GM23338 (cell line): ENCODE measurements at regions not wholly inside any gene's neighbourhood (a gene's known extent, or its start where the extent isn't known, plus 50 kb on each side); places are given as distances from the start of the nearest gene placed in this dataset.

ENCODE experiments used
- CREB1 ChIP-seq: fragments of 250-450 bp; sonication (Bioruptor Pico); IDR thresholded peaks from 2 replicates; pipeline ENCODE4 v1.5.0; 2020; ENCODE audit warnings: low read depth, mild to moderate bottlenecking, moderate library complexity
- EZH2 ChIP-seq: fragments of 200-600 bp; sonication (generic); IDR thresholded peaks from one replicate; pipeline ENCODE4 v1.8.0; 2017; ENCODE audit warnings: antibody characterized with exemption, mild to moderate bottlenecking, low read depth; ENCODE audit not compliant: unreplicated experiment
- EZH2phosphoT487 ChIP-seq: fragments of 200-600 bp; sonication (generic); IDR thresholded peaks from one replicate; pipeline ENCODE4 v1.8.1; 2018; ENCODE audit warnings: antibody characterized with exemption; ENCODE audit not compliant: unreplicated experiment
- JUNB ChIP-seq: IDR thresholded peaks from one replicate; pipeline ENCODE4 v1.6.1; 2016; ENCODE audit warnings: antibody characterized with exemption; ENCODE audit not compliant: unreplicated experiment
- NANOG ChIP-seq: IDR thresholded peaks from 2 replicates; pipeline ENCODE4 v1.6.1; 2016; ENCODE audit warnings: antibody characterized with exemption, borderline replicate concordance
- POLR2AphosphoS5 ChIP-seq: IDR thresholded peaks from 2 replicates; pipeline ENCODE4 v1.6.1; 2016; ENCODE audit warnings: antibody characterized with exemption, low read depth
- ZNF114 ChIP-seq: fragments of 250-450 bp; sonication (Bioruptor Pico); IDR thresholded peaks from 2 replicates; pipeline ENCODE4 v1.5.0; 2020; ENCODE audit warnings: mild to moderate bottlenecking, moderate library complexity
- TF ChIP-seq, protein P1 (sequence below), 2 experiments: fragments of 200-600 bp in 1 of 2; sonication (generic) in 1 of 2; conservative IDR thresholded peaks; 2 replicates each; pipeline versions ENCODE4 v1.5.1 to v1.6.1; 2016 to 2017; ENCODE audit warnings: antibody characterized with exemption in 2 of 2, low read depth in 2 of 2, mild to moderate bottlenecking in 2 of 2, moderate library complexity in 1 of 2
- TF ChIP-seq, protein P2 (sequence below): IDR thresholded peaks from one replicate; pipeline ENCODE4 v1.6.1; 2018; ENCODE audit warnings: antibody characterized with exemption; ENCODE audit not compliant: unreplicated experiment
- TF ChIP-seq, protein P3 (sequence below): IDR thresholded peaks from 2 replicates; pipeline ENCODE4 v1.6.1; 2016; ENCODE audit warnings: antibody characterized with exemption
- TF ChIP-seq, protein P4 (sequence below): fragments of 250-450 bp; sonication (Bioruptor Pico); IDR thresholded peaks from 2 replicates; pipeline ENCODE4 v1.5.0; 2020; ENCODE audit warnings: mild to moderate bottlenecking, moderate library complexity

DNA sequence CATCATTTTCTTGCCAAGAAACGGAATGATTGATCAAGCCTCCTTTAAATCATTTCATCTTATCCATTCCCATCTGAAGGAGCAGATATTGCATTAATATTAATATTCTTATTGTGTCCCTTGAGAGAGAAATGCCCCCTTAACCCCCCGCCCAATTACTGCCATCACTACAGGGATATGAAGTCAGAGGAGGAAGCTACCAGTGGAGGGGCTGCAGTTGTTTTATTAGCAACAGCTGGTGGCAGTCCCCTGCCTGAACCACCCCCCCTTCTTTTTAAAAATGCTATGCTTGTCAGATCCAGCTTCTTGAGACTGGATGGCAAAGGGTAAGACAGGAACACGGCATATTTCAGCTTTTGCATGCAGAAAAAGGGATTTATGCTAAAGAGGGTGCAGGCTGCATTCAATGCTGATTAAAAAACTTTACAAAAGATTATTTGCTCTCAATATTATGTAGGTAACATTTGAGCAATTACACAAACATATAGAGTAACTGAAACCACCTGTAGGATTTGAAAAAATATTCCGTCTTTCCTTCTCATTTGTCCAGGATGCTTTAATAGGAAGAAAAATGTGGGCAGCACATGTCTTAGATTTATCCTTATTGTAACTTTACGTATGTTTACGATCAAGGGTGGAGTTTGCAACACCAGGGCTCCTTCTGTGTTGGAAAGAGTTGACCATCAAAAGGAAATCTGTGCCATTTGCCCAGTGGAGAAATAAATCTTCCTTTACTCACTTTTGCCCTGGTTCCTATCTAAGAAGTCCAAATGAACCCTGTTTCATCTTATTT is 77.7 kb downstream of the ZBTB18 start:
- TF ChIP-seq, protein P1, sequence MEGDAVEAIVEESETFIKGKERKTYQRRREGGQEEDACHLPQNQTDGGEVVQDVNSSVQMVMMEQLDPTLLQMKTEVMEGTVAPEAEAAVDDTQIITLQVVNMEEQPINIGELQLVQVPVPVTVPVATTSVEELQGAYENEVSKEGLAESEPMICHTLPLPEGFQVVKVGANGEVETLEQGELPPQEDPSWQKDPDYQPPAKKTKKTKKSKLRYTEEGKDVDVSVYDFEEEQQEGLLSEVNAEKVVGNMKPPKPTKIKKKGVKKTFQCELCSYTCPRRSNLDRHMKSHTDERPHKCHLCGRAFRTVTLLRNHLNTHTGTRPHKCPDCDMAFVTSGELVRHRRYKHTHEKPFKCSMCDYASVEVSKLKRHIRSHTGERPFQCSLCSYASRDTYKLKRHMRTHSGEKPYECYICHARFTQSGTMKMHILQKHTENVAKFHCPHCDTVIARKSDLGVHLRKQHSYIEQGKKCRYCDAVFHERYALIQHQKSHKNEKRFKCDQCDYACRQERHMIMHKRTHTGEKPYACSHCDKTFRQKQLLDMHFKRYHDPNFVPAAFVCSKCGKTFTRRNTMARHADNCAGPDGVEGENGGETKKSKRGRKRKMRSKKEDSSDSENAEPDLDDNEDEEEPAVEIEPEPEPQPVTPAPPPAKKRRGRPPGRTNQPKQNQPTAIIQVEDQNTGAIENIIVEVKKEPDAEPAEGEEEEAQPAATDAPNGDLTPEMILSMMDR (conservative IDR thresholded peaks at IDR 0.05; ENCODE audit: low read depth in 2 of 2), result no peak
- TF ChIP-seq EZH2 (no peak), EZH2phosphoT487 (no peak), POLR2AphosphoS5 (no peak), CREB1 (CRISPR knock-in tag) (no peak), JUNB (no peak), ZNF114 (no peak), NANOG (no peak)
- TF ChIP-seq, protein P2, sequence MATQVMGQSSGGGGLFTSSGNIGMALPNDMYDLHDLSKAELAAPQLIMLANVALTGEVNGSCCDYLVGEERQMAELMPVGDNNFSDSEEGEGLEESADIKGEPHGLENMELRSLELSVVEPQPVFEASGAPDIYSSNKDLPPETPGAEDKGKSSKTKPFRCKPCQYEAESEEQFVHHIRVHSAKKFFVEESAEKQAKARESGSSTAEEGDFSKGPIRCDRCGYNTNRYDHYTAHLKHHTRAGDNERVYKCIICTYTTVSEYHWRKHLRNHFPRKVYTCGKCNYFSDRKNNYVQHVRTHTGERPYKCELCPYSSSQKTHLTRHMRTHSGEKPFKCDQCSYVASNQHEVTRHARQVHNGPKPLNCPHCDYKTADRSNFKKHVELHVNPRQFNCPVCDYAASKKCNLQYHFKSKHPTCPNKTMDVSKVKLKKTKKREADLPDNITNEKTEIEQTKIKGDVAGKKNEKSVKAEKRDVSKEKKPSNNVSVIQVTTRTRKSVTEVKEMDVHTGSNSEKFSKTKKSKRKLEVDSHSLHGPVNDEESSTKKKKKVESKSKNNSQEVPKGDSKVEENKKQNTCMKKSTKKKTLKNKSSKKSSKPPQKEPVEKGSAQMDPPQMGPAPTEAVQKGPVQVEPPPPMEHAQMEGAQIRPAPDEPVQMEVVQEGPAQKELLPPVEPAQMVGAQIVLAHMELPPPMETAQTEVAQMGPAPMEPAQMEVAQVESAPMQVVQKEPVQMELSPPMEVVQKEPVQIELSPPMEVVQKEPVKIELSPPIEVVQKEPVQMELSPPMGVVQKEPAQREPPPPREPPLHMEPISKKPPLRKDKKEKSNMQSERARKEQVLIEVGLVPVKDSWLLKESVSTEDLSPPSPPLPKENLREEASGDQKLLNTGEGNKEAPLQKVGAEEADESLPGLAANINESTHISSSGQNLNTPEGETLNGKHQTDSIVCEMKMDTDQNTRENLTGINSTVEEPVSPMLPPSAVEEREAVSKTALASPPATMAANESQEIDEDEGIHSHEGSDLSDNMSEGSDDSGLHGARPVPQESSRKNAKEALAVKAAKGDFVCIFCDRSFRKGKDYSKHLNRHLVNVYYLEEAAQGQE, result no peak
- TF ChIP-seq, protein P3, sequence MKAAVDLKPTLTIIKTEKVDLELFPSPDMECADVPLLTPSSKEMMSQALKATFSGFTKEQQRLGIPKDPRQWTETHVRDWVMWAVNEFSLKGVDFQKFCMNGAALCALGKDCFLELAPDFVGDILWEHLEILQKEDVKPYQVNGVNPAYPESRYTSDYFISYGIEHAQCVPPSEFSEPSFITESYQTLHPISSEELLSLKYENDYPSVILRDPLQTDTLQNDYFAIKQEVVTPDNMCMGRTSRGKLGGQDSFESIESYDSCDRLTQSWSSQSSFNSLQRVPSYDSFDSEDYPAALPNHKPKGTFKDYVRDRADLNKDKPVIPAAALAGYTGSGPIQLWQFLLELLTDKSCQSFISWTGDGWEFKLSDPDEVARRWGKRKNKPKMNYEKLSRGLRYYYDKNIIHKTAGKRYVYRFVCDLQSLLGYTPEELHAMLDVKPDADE, result no peak
- TF ChIP-seq, protein P4, sequence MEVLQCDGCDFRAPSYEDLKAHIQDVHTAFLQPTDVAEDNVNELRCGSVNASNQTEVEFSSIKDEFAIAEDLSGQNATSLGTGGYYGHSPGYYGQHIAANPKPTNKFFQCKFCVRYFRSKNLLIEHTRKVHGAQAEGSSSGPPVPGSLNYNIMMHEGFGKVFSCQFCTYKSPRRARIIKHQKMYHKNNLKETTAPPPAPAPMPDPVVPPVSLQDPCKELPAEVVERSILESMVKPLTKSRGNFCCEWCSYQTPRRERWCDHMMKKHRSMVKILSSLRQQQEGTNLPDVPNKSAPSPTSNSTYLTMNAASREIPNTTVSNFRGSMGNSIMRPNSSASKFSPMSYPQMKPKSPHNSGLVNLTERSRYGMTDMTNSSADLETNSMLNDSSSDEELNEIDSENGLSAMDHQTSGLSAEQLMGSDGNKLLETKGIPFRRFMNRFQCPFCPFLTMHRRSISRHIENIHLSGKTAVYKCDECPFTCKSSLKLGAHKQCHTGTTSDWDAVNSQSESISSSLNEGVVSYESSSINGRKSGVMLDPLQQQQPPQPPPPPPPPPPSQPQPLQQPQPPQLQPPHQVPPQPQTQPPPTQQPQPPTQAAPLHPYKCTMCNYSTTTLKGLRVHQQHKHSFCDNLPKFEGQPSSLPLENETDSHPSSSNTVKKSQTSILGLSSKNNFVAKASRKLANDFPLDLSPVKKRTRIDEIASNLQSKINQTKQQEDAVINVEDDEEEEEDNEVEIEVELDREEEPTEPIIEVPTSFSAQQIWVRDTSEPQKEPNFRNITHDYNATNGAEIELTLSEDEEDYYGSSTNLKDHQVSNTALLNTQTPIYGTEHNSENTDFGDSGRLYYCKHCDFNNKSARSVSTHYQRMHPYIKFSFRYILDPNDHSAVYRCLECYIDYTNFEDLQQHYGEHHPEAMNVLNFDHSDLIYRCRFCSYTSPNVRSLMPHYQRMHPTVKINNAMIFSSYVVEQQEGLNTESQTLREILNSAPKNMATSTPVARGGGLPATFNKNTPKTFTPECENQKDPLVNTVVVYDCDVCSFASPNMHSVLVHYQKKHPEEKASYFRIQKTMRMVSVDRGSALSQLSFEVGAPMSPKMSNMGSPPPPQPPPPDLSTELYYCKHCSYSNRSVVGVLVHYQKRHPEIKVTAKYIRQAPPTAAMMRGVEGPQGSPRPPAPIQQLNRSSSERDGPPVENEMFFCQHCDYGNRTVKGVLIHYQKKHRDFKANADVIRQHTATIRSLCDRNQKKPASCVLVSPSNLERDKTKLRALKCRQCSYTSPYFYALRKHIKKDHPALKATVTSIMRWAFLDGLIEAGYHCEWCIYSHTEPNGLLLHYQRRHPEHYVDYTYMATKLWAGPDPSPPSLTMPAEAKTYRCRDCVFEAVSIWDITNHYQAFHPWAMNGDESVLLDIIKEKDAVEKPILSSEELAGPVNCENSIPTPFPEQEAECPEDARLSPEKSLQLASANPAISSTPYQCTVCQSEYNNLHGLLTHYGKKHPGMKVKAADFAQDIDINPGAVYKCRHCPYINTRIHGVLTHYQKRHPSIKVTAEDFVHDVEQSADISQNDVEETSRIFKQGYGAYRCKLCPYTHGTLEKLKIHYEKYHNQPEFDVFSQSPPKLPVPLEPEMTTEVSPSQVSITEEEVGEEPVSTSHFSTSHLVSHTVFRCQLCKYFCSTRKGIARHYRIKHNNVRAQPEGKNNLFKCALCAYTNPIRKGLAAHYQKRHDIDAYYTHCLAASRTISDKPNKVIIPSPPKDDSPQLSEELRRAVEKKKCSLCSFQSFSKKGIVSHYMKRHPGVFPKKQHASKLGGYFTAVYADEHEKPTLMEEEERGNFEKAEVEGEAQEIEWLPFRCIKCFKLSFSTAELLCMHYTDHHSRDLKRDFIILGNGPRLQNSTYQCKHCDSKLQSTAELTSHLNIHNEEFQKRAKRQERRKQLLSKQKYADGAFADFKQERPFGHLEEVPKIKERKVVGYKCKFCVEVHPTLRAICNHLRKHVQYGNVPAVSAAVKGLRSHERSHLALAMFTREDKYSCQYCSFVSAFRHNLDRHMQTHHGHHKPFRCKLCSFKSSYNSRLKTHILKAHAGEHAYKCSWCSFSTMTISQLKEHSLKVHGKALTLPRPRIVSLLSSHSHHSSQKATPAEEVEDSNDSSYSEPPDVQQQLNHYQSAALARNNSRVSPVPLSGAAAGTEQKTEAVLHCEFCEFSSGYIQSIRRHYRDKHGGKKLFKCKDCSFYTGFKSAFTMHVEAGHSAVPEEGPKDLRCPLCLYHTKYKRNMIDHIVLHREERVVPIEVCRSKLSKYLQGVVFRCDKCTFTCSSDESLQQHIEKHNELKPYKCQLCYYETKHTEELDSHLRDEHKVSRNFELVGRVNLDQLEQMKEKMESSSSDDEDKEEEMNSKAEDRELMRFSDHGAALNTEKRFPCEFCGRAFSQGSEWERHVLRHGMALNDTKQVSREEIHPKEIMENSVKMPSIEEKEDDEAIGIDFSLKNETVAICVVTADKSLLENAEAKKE, result no peak
